ENCODE measurements at regions not wholly inside any gene's neighbourhood (a gene's known extent, or its start where the extent isn't known, plus 50 kb on each side); places are given as distances from the start of the nearest gene placed in this dataset.

- no peak for ATAC-seq (ENCODE audit: insufficient number of reproducible peaks, low FRiP score, low read depth)
- no peaks in the 10 kb centered on the region for H3K36me3 ChIP-seq
- DNase-seq (ENCODE audit: low spot score), result no peak
- H3K27ac ChIP-seq, result no peak overlapping the region
- H3K9me3 ChIP-seq, result no peaks in the 10 kb centered on the region
- no peak overlapping the region for H3K4me3 ChIP-seq
- no peaks in the 10 kb centered on the region for H3K27me3 ChIP-seq (replicated peaks; ENCODE audit: insufficient read depth)
- peaks cover 0 to 9% of the 10 kb centered on the region in 2 donors for H3K4me1 ChIP-seq (ENCODE audit: control insufficient read depth in 1 of 2, low read depth in 2 of 2)
- TF ChIP-seq CTCF (IDR thresholded peaks at IDR 0.05), result no peak
Observed at GRCh38 chr2:183614799-183615435, 490.7 kb downstream of the NUP35 start.

DNA sequence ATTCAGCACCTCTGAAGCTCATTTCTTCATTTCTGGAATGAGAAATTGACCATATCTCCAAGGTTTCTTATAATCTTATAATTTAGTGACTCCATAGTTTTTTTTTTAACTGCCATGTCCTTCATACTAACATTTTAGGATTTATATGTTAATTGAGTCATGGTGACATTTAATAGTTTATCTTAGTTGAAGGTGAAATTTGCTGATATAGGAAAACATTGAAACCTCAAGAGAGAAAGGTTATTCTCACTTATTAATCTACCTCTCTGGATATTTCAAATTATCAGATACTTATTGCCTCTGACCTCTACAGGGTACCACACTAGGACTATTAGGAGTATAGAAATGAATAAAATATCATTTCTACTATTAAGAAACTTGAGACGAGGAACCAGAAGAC lies 499.0 kb downstream of the NUP35 start:
- no peak for ATAC-seq (ENCODE audit: insufficient number of reproducible peaks, low FRiP score, low read depth)
- H3K36me3 ChIP-seq, result no peaks in the 10 kb centered on the region
- no peak overlapping the region for H3K27ac ChIP-seq
- no peaks in the 10 kb centered on the region for H3K9me3 ChIP-seq
- no peak for TF ChIP-seq CTCF (IDR thresholded peaks at IDR 0.05)
- H3K27me3 ChIP-seq (replicated peaks; ENCODE audit: insufficient read depth), result no peaks in the 10 kb centered on the region
- H3K4me1 ChIP-seq (ENCODE audit: control insufficient read depth in 1 of 2, low read depth in 2 of 2), result no peaks in the 10 kb centered on the region
- DNase-seq (ENCODE audit: low spot score), result no peak
- no peak overlapping the region for H3K4me3 ChIP-seq

GRCh38 chr2:183630964-183631363 lies 506.7 kb downstream of the NUP35 start:
- Histone ChIP-seq H3K36me3 (no peaks in the 10 kb centered on the region), H3K4me3 (no peak overlapping the region), H3K4me1 (ENCODE audit: control insufficient read depth in 1 of 2, low read depth in 2 of 2) (no peaks in the 10 kb centered on the region), H3K27ac (no peak overlapping the region), H3K27me3 (replicated peaks; ENCODE audit: insufficient read depth) (no peaks in the 10 kb centered on the region), H3K9me3 (no peaks in the 10 kb centered on the region)
- no peak for ATAC-seq (ENCODE audit: insufficient number of reproducible peaks, low FRiP score, low read depth)
- TF ChIP-seq CTCF (IDR thresholded peaks at IDR 0.05), result no peak
- DNase-seq (ENCODE audit: low spot score), result no peak

DNA sequence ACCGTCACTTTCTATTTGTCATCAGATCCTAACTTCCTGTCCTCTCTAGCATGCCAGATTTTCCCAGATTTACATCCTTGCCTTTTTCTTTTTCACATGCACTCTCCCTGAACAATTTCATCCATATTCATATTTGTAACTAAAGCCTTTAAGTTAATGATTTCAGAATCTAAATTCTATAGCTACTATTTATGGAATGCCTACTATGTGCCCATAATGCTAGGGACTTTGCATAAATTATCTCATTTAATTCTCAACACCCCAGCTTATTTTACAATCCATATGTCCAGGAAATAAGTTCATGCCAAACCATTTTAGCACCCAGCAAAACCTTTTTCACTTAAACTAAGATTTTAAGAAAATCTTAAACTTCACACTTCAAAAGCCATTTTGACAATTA lies 531.9 kb downstream of the NUP35 start:
- ATAC-seq (ENCODE audit: insufficient number of reproducible peaks, low FRiP score, low read depth) (no peak), DNase-seq (ENCODE audit: low spot score) (no peak)
- Histone ChIP-seq H3K27ac (no peak overlapping the region), H3K9me3 (no peaks in the 10 kb centered on the region), H3K27me3 (replicated peaks; ENCODE audit: insufficient read depth) (no peaks in the 10 kb centered on the region), H3K4me1 (ENCODE audit: control insufficient read depth in 1 of 2, low read depth in 2 of 2) (no peaks in the 10 kb centered on the region), H3K36me3 (no peaks in the 10 kb centered on the region), H3K4me3 (no peak overlapping the region)
- no peak for TF ChIP-seq CTCF (IDR thresholded peaks at IDR 0.05)

GRCh38 chr2:183665425-183665824 lies 541.2 kb downstream of the NUP35 start:
- no peak for DNase-seq (ENCODE audit: low spot score)
- no peaks in the 10 kb centered on the region for H3K9me3 ChIP-seq
- no peak overlapping the region for H3K4me3 ChIP-seq
- H3K27me3 ChIP-seq (replicated peaks; ENCODE audit: insufficient read depth), result no peaks in the 10 kb centered on the region
- H3K27ac ChIP-seq, result no peak overlapping the region
- H3K4me1 ChIP-seq (ENCODE audit: control insufficient read depth in 1 of 2, low read depth in 2 of 2), result peaks cover 3 to 13% of the 10 kb centered on the region in 2 donors
- no peak for TF ChIP-seq CTCF (IDR thresholded peaks at IDR 0.05)
- no peak for ATAC-seq (ENCODE audit: insufficient number of reproducible peaks, low FRiP score, low read depth)
- no peaks in the 10 kb centered on the region for H3K36me3 ChIP-seq
